HL-60 (cell line): ENCODE measurements at regions not wholly inside any gene's neighbourhood (a gene's known extent, or its start where the extent isn't known, plus 50 kb on each side); places are given as distances from the start of the nearest gene placed in this dataset.

Experiments
- DNase-seq, 2 experiments: peaks; one replicate each; pipeline ENCODE4 v3.0.0-alpha.2; 2010 to 2020; ENCODE audit warnings: low read depth in 1 of 2, low spot score in 1 of 2
- H3K27ac ChIP-seq: fragments of 250-450 bp; sonication (Bioruptor Pico); replicated peaks from 2 replicates; pipeline ENCODE4 v1.5.1; 2020; ENCODE audit warnings: mild to moderate bottlenecking, moderate library complexity
- H3K27me3 ChIP-seq: fragments of 250-450 bp; sonication (Bioruptor Pico); 2 replicates; pipeline ENCODE4 v1.5.1; 2021; ENCODE audit warnings: mild to moderate bottlenecking, moderate library complexity; ENCODE audit not compliant: insufficient read depth, poor library complexity, severe bottlenecking
- H3K4me3 ChIP-seq: replicated peaks from 2 replicates; pipeline ENCODE4 v1.5.1; 2011; ENCODE audit warnings: mild to moderate bottlenecking, control low read depth, low read length; ENCODE audit not compliant: insufficient read depth
- CTCF ChIP-seq: IDR thresholded peaks from one replicate; pipeline ENCODE4 v1.5.1; 2011; ENCODE audit warnings: low read length, control low read depth, inconsistent platforms; ENCODE audit not compliant: insufficient read depth
- GABPA ChIP-seq: IDR thresholded peaks from 2 replicates; pipeline ENCODE4 v1.6.1; 2012; ENCODE audit warnings: low read depth
- POLR2AphosphoS5 ChIP-seq: IDR thresholded peaks from 2 replicates; pipeline ENCODE4 v1.6.1; 2012; ENCODE audit warnings: low read depth
- SPI1 ChIP-seq: IDR thresholded peaks from 2 replicates; pipeline ENCODE4 v1.6.1; 2012; ENCODE audit warnings: low read depth, mild to moderate bottlenecking, borderline replicate concordance
- TF ChIP-seq, protein P1 (sequence below): IDR thresholded peaks from 2 replicates; pipeline ENCODE4 v1.6.1; 2012; ENCODE audit warnings: low read depth; ENCODE audit not compliant: insufficient replicate concordance

DNA sequence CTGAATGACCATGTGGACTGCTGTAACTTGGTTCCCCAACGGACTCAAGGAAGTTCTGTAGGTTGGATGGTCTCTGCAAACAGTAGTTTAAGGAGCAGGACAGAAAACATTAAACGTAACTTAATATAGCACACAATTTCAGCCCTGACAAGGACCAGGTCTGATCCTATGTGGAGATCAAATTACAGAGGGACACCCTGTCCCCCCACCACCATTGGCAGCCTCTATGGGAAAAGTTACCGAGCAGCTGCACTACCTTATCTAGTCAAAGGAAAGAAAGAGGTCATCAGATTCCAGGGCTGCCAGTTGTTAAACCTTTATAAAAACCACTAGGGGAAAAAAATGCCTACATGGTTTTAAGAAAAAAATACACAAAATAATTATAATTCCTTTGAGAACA is 191.5 kb upstream of the RSPO3 start:
- no peaks in the 10 kb centered on the region for H3K27me3 ChIP-seq

GRCh38 chr6:126927841-126928240 is 190.6 kb upstream of the RSPO3 start:
- TF ChIP-seq GABPA, result no peak
- no peak for TF ChIP-seq SPI1
- Histone ChIP-seq H3K27me3 (no peaks in the 10 kb centered on the region), H3K4me3 (no peak overlapping the region), H3K27ac (no peak overlapping the region)
- DNase-seq, result no peak

More for the DNA sequence above, 191.5 kb upstream of the RSPO3 start:
- no peak for DNase-seq
- TF ChIP-seq, protein P1, sequence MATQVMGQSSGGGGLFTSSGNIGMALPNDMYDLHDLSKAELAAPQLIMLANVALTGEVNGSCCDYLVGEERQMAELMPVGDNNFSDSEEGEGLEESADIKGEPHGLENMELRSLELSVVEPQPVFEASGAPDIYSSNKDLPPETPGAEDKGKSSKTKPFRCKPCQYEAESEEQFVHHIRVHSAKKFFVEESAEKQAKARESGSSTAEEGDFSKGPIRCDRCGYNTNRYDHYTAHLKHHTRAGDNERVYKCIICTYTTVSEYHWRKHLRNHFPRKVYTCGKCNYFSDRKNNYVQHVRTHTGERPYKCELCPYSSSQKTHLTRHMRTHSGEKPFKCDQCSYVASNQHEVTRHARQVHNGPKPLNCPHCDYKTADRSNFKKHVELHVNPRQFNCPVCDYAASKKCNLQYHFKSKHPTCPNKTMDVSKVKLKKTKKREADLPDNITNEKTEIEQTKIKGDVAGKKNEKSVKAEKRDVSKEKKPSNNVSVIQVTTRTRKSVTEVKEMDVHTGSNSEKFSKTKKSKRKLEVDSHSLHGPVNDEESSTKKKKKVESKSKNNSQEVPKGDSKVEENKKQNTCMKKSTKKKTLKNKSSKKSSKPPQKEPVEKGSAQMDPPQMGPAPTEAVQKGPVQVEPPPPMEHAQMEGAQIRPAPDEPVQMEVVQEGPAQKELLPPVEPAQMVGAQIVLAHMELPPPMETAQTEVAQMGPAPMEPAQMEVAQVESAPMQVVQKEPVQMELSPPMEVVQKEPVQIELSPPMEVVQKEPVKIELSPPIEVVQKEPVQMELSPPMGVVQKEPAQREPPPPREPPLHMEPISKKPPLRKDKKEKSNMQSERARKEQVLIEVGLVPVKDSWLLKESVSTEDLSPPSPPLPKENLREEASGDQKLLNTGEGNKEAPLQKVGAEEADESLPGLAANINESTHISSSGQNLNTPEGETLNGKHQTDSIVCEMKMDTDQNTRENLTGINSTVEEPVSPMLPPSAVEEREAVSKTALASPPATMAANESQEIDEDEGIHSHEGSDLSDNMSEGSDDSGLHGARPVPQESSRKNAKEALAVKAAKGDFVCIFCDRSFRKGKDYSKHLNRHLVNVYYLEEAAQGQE, result no peak
- no peak for TF ChIP-seq SPI1
- Histone ChIP-seq H3K27ac (no peak overlapping the region), H3K4me3 (no peak overlapping the region)

- DNase-seq, result no peak
- Histone ChIP-seq H3K27me3 (no peaks in the 10 kb centered on the region), H3K27ac (no peak overlapping the region), H3K4me3 (no peak overlapping the region)
- TF ChIP-seq GABPA (no peak), CTCF (no peak), SPI1 (no peak), POLR2AphosphoS5 (no peak)
- TF ChIP-seq, protein P1, result no peak
These were observed 181.0 kb upstream of the RSPO3 start for GRCh38 chr6:126937426-126937825.

GRCh38 chr6:126939784-126940183 is 178.7 kb upstream of the RSPO3 start:
- TF ChIP-seq POLR2AphosphoS5, result no peak
- TF ChIP-seq, protein P1, result no peak
- TF ChIP-seq SPI1, result no peak
- TF ChIP-seq CTCF, result no peak
- TF ChIP-seq GABPA, result no peak

More at GRCh38 chr6:126939784-126940183, 178.7 kb upstream of the RSPO3 start:
- Histone ChIP-seq H3K4me3 (no peak overlapping the region), H3K27ac (no peak overlapping the region), H3K27me3 (no peaks in the 10 kb centered on the region)
- DNase-seq, result no peak
